ENCODE measurements at regions not wholly inside any gene's neighbourhood (a gene's known extent, or its start where the extent isn't known, plus 50 kb on each side); places are given as distances from the start of the nearest gene placed in this dataset.

DNA sequence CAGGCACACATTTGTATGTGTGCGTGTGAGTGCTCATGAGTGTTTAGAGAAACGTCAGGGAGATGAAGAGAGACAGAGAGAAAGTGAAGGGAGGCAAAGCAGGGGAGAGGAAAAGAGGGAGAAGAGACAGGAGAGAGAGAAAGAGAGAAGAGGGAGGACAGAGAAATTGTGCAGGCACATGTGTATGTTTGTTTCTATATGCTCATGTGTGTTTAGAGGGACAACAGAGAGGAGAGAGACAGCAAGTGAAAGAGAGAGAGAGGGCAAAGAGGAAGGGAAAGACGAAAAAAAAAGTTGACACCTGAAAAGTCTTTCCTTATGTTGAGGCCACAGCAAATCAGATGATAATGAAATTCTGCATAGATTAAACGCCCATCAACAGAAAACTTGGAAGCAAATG lies 541.1 kb downstream of the TNS1 start:
- TF ChIP-seq SIN3A (IDR thresholded peaks at IDR 0.05; ENCODE audit: borderline replicate concordance, low read depth, low read length) (no peak), ELF1 (IDR thresholded peaks at IDR 0.05) (no peak), JUND (IDR thresholded peaks at IDR 0.05) (no peak), REST (IDR thresholded peaks at IDR 0.05; ENCODE audit: low read depth, low read length) (no peak), GABPA (IDR thresholded peaks at IDR 0.05; ENCODE audit: low read depth) (no peak), USF2 (IDR thresholded peaks at IDR 0.05; ENCODE audit: borderline replicate concordance, low read depth, low read length) (no peak), CTCF (IDR thresholded peaks at IDR 0.05) (no peak), FOXJ3 (CRISPR knock-in tag; IDR thresholded peaks at IDR 0.05) (no peak), IRF3 (IDR thresholded peaks at IDR 0.05; ENCODE audit: low read depth, low read length) (no peak), FOSL2 (IDR thresholded peaks at IDR 0.05; ENCODE audit: borderline replicate concordance, low read depth) (no peak), TEAD4 (IDR thresholded peaks at IDR 0.05; ENCODE audit: borderline replicate concordance, insufficient read depth) (no peak), CHD2 (IDR thresholded peaks at IDR 0.05; ENCODE audit: low read length, partially characterized antibody) (no peak)
- TF ChIP-seq, protein P1, sequence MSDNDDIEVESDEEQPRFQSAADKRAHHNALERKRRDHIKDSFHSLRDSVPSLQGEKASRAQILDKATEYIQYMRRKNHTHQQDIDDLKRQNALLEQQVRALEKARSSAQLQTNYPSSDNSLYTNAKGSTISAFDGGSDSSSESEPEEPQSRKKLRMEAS (IDR thresholded peaks at IDR 0.05; ENCODE audit: low read depth): no peak
- TF ChIP-seq, protein P2, sequence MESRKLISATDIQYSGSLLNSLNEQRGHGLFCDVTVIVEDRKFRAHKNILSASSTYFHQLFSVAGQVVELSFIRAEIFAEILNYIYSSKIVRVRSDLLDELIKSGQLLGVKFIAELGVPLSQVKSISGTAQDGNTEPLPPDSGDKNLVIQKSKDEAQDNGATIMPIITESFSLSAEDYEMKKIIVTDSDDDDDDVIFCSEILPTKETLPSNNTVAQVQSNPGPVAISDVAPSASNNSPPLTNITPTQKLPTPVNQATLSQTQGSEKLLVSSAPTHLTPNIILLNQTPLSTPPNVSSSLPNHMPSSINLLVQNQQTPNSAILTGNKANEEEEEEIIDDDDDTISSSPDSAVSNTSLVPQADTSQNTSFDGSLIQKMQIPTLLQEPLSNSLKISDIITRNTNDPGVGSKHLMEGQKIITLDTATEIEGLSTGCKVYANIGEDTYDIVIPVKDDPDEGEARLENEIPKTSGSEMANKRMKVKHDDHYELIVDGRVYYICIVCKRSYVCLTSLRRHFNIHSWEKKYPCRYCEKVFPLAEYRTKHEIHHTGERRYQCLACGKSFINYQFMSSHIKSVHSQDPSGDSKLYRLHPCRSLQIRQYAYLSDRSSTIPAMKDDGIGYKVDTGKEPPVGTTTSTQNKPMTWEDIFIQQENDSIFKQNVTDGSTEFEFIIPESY (IDR thresholded peaks at IDR 0.05; ENCODE audit: borderline replicate concordance, low read depth): no peak

More for the DNA sequence above, 541.1 kb downstream of the TNS1 start:
- no peak for DNase-seq
- CTCF ChIA-PET: no interaction called here
- Histone ChIP-seq H3K9me2 (no peaks in the 10 kb centered on the region), H3K4me3 (ENCODE audit: low read depth in 2 of 2, low read length in 1 of 2) (no peak overlapping the region), H3K27ac (ENCODE audit: low read depth in 2 of 2, low read length in 1 of 2) (no peak overlapping the region), H3K36me3 (replicated peaks in 1 of 2; ENCODE audit: control insufficient read depth in 1 of 2, insufficient read depth in 2 of 2, low read length in 1 of 2) (no peaks in the 10 kb centered on the region), H4K20me1 (ENCODE audit: insufficient read depth) (no peaks in the 10 kb centered on the region), H3K9ac (no peak overlapping the region), H3K4me2 (no peak overlapping the region), H3K4me1 (ENCODE audit: control insufficient read depth in 1 of 2, insufficient read depth in 2 of 2, low read depth in 1 of 2, low read length in 1 of 2) (no peaks in the 10 kb centered on the region; a peak in 1 of 4 replicates), H3K27me3 (ENCODE audit: insufficient read depth) (no peaks in the 10 kb centered on the region), H2AFZ (ENCODE audit: low read depth) (0 out of 2 replicates have a peak overlapping the region, but pooled peaks have one; percentile 25), H3K79me2 (ENCODE audit: insufficient read depth) (no peaks in the 10 kb centered on the region), H3K9me3 (no peaks in the 10 kb centered on the region), H3F3A (replicated peaks; ENCODE audit: insufficient read depth) (no peaks in the 10 kb centered on the region)
- 70% methylated on average over 4 of the region's 4 CpGs for WGBS (ENCODE audit: low lambda C conversion rate)
- POLR2A ChIA-PET: no interaction called here
